ENCODE measurements at regions not wholly inside any gene's neighbourhood (a gene's known extent, or its start where the extent isn't known, plus 50 kb on each side); places are given as distances from the start of the nearest gene placed in this dataset.

- H3K79me2 ChIP-seq (replicated peaks; ENCODE audit: insufficient read depth, low read length) = no peaks in the 10 kb centered on the region
- H3K9ac ChIP-seq (ENCODE audit: low read length) = no peak overlapping the region
- no peaks in the 10 kb centered on the region for H3K27me3 ChIP-seq (ENCODE audit: insufficient read depth, low read depth, low read length)
- no peaks in the 10 kb centered on the region for H3K9me3 ChIP-seq (ENCODE audit: low read length)
- no peak overlapping the region for H3K4me3 ChIP-seq (ENCODE audit: low read length)
- no peaks in the 10 kb centered on the region for H3K36me3 ChIP-seq (ENCODE audit: insufficient read depth, low read length)
- TF ChIP-seq RAD21 (conservative IDR thresholded peaks at IDR 0.05) (no peak), CTCF (IDR thresholded peaks at IDR 0.05; ENCODE audit: poor library complexity, severe bottlenecking) (no peak), MXI1 (conservative IDR thresholded peaks at IDR 0.05; ENCODE audit: poor library complexity, severe bottlenecking) (no peak)
- no peaks in the 10 kb centered on the region for H3K9me2 ChIP-seq (ENCODE audit: insufficient read depth, low read length)
- no peaks in the 10 kb centered on the region for H3F3A ChIP-seq (ENCODE audit: insufficient read depth, low read length, poor library complexity, severe bottlenecking)
- no peak overlapping the region for H3K4me2 ChIP-seq (ENCODE audit: low read length)
- no peak overlapping the region for H3K27ac ChIP-seq (ENCODE audit: low read length)
- H4K20me1 ChIP-seq (ENCODE audit: insufficient read depth) = no peaks in the 10 kb centered on the region
- no peak overlapping the region for H2AFZ ChIP-seq (ENCODE audit: low read depth, low read length)
Measured at GRCh38 chr7:91812388-91812787, 68.1 kb downstream of the MTERF1 start.

- no peak overlapping the region for H3K4me2 ChIP-seq (ENCODE audit: low read length)
- no peaks in the 10 kb centered on the region for H3K27me3 ChIP-seq (ENCODE audit: insufficient read depth, low read depth, low read length)
- H3F3A ChIP-seq (ENCODE audit: insufficient read depth, low read length, poor library complexity, severe bottlenecking) = no peaks in the 10 kb centered on the region
- H4K20me1 ChIP-seq (ENCODE audit: insufficient read depth) = no peaks in the 10 kb centered on the region
- no peaks in the 10 kb centered on the region for H3K79me2 ChIP-seq (replicated peaks; ENCODE audit: insufficient read depth, low read length)
- no peak overlapping the region for H3K27ac ChIP-seq (ENCODE audit: low read length)
- H3K9ac ChIP-seq (ENCODE audit: low read length) = no peak overlapping the region
- H3K9me3 ChIP-seq (ENCODE audit: low read length) = no peaks in the 10 kb centered on the region
- no peaks in the 10 kb centered on the region for H3K36me3 ChIP-seq (ENCODE audit: insufficient read depth, low read length)
- no peak overlapping the region for H3K4me3 ChIP-seq (ENCODE audit: low read length)
- no peak overlapping the region for H2AFZ ChIP-seq (ENCODE audit: low read depth, low read length)
- TF ChIP-seq EZH2 (IDR thresholded peaks at IDR 0.05; ENCODE audit: borderline replicate concordance, insufficient read depth, low read length, poor library complexity, severe bottlenecking) = no peak
- TF ChIP-seq RAD21 (conservative IDR thresholded peaks at IDR 0.05) = no peak
- no peak for TF ChIP-seq POLR2AphosphoS5 (IDR thresholded peaks at IDR 0.05)
- TF ChIP-seq CTCF (IDR thresholded peaks at IDR 0.05; ENCODE audit: poor library complexity, severe bottlenecking) = no peak
- no peak for TF ChIP-seq MXI1 (conservative IDR thresholded peaks at IDR 0.05; ENCODE audit: poor library complexity, severe bottlenecking)
- no peak for TF ChIP-seq EP300 (conservative IDR thresholded peaks at IDR 0.05; ENCODE audit: poor library complexity, severe bottlenecking)
- no peak for TF ChIP-seq SMC3 (conservative IDR thresholded peaks at IDR 0.05; ENCODE audit: poor library complexity)
- TF ChIP-seq REST (IDR thresholded peaks at IDR 0.05; ENCODE audit: borderline replicate concordance) = no peak
- TF ChIP-seq TAF1 (IDR thresholded peaks at IDR 0.05; ENCODE audit: low read depth) = no peak
- H3K9me2 ChIP-seq (ENCODE audit: insufficient read depth, low read length) = no peaks in the 10 kb centered on the region
Measured at GRCh38 chr7:91814189-91814588, 66.3 kb downstream of the MTERF1 start.

Measured in neural cell (in vitro differentiated cells).